Mucosa of descending colon (tissue), 3 donors: ENCODE measurements at regions not wholly inside any gene's neighbourhood (a gene's known extent, or its start where the extent isn't known, plus 50 kb on each side); places are given as distances from the start of the nearest gene placed in this dataset.

Experiments
- ATAC-seq: fragments of 200-7000 bp; cut with Tn5 transposase; one replicate; pipeline ENCODE4 v1.9.1; 2020; ENCODE audit warnings: mild to moderate bottlenecking, moderate library complexity
- DNase-seq, 3 donors: peaks; one replicate each; pipeline ENCODE4 v3.0.0-alpha.2; 2020
- H3K36me3 ChIP-seq: fragments of 200-600 bp; one replicate; pipeline ENCODE4 v1.8.0; 2021; ENCODE audit warnings: low read depth, mild to moderate bottlenecking
- H3K4me1 ChIP-seq: fragments of 200-600 bp; one replicate; pipeline ENCODE4 v1.8.0; 2021; ENCODE audit warnings: low read depth, mild to moderate bottlenecking
- H3K4me3 ChIP-seq: fragments of 200-600 bp; one replicate; pipeline ENCODE4 v1.8.0; 2021; ENCODE audit warnings: mild to moderate bottlenecking
- H3K9me3 ChIP-seq: fragments of 200-600 bp; one replicate; pipeline ENCODE4 v1.8.0; 2021; ENCODE audit warnings: mild to moderate bottlenecking
- intact Hi-C, 2 donors: fragments of 100-400 bp; cut with DNase I in 1 of 2; cut with micrococcal nuclease in 1 of 2; formaldehyde crosslinking; loops; one replicate each; pipeline versions ENCODE4 v1.11.0 to v1.11.1; 2022; cut with DNase I, micrococcal nuclease
- TF ChIP-seq, protein P1 (sequence below): fragments of 200-600 bp; IDR thresholded peaks from one replicate; pipeline ENCODE4 v1.8.0; 2022; ENCODE audit warnings: antibody characterized with exemption, mild to moderate bottlenecking
- donor health status: DM: no; HTN: no; CAD: no; lungs with moderate emphysema.
- donor health status: DM: no; HTN: no; CAD: no.
- donor health status: DM: no; HTN: yes; CAD: no.

DNA sequence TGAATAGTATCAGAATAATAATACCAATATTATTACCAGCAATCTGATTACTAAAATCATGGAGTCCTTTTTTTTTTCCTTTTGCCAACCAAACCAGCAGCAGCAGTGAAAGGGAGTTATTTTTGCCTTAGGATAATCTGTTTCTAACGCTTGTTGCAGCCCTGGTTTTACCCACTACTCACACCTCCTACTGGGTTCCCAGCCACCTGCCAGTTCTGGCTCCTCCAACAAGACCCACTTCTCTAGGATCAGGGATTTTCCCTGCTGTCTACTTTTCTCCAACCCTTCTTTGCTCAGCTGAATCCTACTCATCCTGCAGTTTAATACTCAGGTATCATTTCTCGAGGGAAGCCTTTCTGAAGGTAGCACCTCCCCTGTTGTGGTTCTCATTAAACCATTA, 96.8 kb upstream of the BCAR3 start:
- Histone ChIP-seq H3K9me3 (no peaks in the 10 kb centered on the region), H3K36me3 (no peaks in the 10 kb centered on the region), H3K4me3 (no peak overlapping the region), H3K4me1 (no peaks in the 10 kb centered on the region)
- intact Hi-C loops = no loop called here
- DNase-seq (no peak), ATAC-seq (no peak)
- TF ChIP-seq, protein P1, sequence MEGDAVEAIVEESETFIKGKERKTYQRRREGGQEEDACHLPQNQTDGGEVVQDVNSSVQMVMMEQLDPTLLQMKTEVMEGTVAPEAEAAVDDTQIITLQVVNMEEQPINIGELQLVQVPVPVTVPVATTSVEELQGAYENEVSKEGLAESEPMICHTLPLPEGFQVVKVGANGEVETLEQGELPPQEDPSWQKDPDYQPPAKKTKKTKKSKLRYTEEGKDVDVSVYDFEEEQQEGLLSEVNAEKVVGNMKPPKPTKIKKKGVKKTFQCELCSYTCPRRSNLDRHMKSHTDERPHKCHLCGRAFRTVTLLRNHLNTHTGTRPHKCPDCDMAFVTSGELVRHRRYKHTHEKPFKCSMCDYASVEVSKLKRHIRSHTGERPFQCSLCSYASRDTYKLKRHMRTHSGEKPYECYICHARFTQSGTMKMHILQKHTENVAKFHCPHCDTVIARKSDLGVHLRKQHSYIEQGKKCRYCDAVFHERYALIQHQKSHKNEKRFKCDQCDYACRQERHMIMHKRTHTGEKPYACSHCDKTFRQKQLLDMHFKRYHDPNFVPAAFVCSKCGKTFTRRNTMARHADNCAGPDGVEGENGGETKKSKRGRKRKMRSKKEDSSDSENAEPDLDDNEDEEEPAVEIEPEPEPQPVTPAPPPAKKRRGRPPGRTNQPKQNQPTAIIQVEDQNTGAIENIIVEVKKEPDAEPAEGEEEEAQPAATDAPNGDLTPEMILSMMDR = no peak

DNA sequence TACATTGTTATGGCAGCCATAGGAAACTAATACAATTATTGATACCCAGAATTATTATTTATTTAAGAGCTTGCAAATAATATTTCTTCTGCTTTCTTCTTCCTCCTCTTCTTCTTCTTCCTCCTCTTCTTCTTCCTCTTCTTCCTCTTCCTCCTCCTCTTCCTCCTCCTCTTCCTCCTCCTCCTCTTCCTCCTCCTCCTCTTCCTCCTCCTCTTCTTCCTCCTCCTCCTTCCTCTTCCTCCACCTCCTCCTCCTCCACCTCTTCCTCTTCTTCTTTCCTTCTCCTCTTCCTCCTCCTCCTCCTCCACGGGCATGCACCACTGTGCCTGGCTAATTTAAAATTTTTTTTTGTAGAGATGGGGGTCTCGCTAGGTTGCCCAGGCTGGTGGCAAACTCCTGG, 95.6 kb upstream of the BCAR3 start:
- H3K4me1 ChIP-seq = no peaks in the 10 kb centered on the region
- no peak for DNase-seq
- intact Hi-C loops = no loop called here
- H3K4me3 ChIP-seq = no peak overlapping the region
- TF ChIP-seq, protein P1 = no peak
- ATAC-seq = no peak
- no peaks in the 10 kb centered on the region for H3K9me3 ChIP-seq
- no peaks in the 10 kb centered on the region for H3K36me3 ChIP-seq

DNA sequence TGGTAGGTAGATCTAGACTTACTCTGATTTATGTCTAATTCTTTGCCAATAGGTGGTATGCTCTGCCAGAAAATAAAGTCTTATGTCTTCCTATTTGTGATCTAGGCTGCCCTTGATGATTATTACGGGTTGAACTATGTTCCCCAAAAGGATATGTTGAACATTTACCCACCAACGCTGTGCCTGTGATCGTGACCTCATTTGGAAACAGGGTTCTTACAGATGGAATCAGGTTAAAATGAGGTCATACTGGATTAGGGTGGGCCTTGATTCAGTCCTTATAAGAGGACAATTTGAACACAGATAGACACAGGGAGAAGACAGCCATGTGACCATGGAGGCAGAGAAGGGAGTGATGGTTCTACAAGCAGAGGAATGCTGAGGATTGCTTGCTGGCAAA, 95.1 kb upstream of the BCAR3 start:
- H3K9me3 ChIP-seq = no peaks in the 10 kb centered on the region
- TF ChIP-seq, protein P1 = no peak
- DNase-seq (no peak), ATAC-seq (no peak)
- H3K36me3 ChIP-seq = no peaks in the 10 kb centered on the region
- intact Hi-C loops = no loop called here
- H3K4me3 ChIP-seq = no peak overlapping the region
- H3K4me1 ChIP-seq = no peaks in the 10 kb centered on the region

DNA sequence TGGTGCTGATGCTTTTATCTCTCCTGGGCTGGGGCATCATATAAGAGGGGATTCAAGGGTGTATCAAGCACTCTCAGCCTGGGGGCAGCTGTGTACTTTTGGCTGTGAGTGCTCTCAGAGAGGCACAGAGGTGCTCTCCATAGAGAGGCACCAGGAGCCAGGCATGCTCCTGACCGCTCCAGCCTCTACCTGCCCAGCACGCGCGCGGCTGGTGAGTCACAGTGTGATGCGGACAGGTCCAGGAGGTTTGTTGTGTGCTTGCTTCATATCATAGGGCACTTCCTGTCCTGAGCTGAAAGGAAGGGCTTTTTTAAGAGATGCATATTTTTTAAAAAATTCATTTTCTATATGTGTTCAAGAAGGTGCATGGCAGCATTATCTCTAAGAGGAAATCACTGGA, 93.6 kb upstream of the BCAR3 start:
- Histone ChIP-seq H3K4me1 (no peaks in the 10 kb centered on the region), H3K4me3 (no peak overlapping the region), H3K9me3 (no peaks in the 10 kb centered on the region), H3K36me3 (no peaks in the 10 kb centered on the region)
- intact Hi-C loops = no loop called here
- no peak for ATAC-seq
- TF ChIP-seq, protein P1 = no peak
- DNase-seq = no peak

DNA sequence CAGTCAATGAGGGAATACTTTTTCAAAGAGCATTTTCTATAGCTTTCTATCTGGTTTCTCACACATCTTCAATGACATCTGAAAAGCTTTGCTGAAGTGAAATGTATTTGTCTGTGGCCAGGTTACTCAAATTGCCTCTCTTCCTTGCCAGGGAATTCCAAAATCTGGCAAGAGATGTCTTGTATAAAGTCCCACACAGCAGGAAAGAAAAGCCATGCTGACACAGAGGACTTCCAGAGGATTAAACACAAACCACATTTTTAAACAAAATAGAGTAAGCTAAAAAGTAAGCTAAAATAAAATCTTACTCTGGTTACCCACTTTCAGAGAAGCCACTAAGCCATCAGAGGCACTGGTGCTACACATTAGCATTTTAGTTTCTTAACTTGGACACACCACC, 93.1 kb upstream of the BCAR3 start:
- H3K4me3 ChIP-seq = no peak overlapping the region
- intact Hi-C loops = no loop called here
- DNase-seq (no peak), ATAC-seq (no peak)
- no peaks in the 10 kb centered on the region for H3K36me3 ChIP-seq
- H3K9me3 ChIP-seq = no peaks in the 10 kb centered on the region
- no peaks in the 10 kb centered on the region for H3K4me1 ChIP-seq
- TF ChIP-seq, protein P1 = no peak
